22Rv1 (cell line): ENCODE measurements at regions not wholly inside any gene's neighbourhood (a gene's known extent, or its start where the extent isn't known, plus 50 kb on each side); places are given as distances from the start of the nearest gene placed in this dataset.

Experiments
- H3K27ac ChIP-seq: fragments of 450-650 bp; 2 replicates; pipeline ENCODE4 v1.5.1; 2017
- CTCF ChIP-seq: fragments of 450-650 bp; IDR thresholded peaks from 2 replicates; pipeline ENCODE4 v1.5.1; 2017; ENCODE audit warnings: mild to moderate bottlenecking
- ZFX ChIP-seq: fragments of 450-650 bp; IDR thresholded peaks from 2 replicates; pipeline ENCODE4 v1.6.1; 2017; ENCODE audit warnings: antibody characterized with exemption, borderline replicate concordance

DNA sequence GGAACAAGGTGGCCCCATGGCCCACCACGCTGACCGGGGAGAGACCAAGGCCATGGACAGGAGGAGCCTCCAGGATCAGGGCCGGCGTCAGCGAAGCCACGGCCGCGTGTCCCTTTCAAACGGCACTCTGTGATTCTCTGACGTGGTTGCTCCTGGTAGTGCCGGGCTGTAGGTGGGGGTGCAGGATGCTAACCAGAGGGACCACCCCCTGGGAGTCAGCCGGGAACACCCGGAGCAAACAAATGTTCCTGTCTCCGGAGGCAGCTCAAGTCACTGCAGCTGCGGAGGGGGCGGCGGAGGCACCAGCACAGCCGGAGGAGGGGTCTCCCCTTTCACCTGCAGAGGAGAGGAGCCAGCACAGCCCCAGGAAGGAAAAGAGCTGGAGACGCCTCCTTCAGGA lies 750.6 kb upstream of the SALL3 start:
- H3K27ac ChIP-seq: no peak overlapping the region
- no peak for TF ChIP-seq CTCF

- TF ChIP-seq ZFX: no peak
- TF ChIP-seq CTCF: no peak
- no peak overlapping the region for H3K27ac ChIP-seq
Observed at GRCh38 chr18:78230911-78231310, 748.7 kb upstream of the SALL3 start.

- H3K27ac ChIP-seq: no peak overlapping the region
- no peak for TF ChIP-seq ZFX
- no peak for TF ChIP-seq CTCF
Observed at GRCh38 chr18:78232196-78232595, 747.4 kb upstream of the SALL3 start.

GRCh38 chr18:78237864-78238263 lies 741.8 kb upstream of the SALL3 start:
- no peak overlapping the region for H3K27ac ChIP-seq
- TF ChIP-seq CTCF (no peak), ZFX (no peak)

GRCh38 chr18:78238404-78239089 lies 741.1 kb upstream of the SALL3 start:
- TF ChIP-seq CTCF (no peak), ZFX (no peak)
- H3K27ac ChIP-seq: no peak overlapping the region

DNA sequence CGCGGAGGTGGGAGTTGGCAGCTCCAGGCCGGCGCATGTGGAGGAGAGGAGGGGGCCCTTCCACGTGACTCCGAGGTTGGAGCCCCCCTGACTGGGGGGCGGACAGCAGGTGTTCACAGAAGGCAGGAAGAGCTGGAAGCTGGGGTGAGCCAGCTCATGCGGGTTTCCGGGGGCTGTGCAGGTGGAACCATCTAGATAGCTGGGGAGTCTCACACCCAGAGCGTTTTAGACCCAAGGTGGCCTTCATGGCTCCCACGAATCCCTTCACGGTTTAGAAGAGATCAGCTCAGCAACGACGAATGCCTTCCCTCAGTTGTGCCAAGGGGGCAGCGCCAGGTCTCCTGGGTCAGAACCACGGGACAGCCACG lies 740.5 kb upstream of the SALL3 start:
- TF ChIP-seq ZFX (no peak), CTCF (no peak)
- no peak overlapping the region for H3K27ac ChIP-seq

DNA sequence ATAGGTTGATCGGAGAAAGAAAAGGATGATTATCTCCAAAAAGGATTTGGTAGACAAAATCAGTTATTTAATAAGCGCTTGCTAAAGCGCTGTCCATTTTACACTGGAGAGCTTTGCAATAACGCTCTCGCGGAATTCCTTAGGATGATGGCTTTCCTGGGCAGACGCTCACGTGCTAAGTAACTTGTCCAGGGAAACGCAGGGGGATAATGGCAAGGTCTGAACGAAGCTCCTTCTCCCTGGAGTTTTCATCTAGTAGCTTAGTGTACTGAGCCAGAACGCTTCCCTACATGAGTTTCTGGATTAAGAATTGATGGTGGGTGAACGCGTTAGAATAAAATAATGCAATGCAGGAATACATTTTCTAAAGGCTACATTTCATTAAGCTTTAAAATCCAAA lies 739.5 kb upstream of the SALL3 start:
- TF ChIP-seq CTCF (no peak), ZFX (no peak)
- no peak overlapping the region for H3K27ac ChIP-seq
